HG03139 (cell line): ENCODE measurements at regions not wholly inside any gene's neighbourhood (a gene's known extent, or its start where the extent isn't known, plus 50 kb on each side); places are given as distances from the start of the nearest gene placed in this dataset.

Source experiments
- ATAC-seq: cut with Tn5 transposase; IDR thresholded peaks from one replicate; pipeline ENCODE4 v1.9.1; 2021; ENCODE audit not compliant: unreplicated experiment

DNA sequence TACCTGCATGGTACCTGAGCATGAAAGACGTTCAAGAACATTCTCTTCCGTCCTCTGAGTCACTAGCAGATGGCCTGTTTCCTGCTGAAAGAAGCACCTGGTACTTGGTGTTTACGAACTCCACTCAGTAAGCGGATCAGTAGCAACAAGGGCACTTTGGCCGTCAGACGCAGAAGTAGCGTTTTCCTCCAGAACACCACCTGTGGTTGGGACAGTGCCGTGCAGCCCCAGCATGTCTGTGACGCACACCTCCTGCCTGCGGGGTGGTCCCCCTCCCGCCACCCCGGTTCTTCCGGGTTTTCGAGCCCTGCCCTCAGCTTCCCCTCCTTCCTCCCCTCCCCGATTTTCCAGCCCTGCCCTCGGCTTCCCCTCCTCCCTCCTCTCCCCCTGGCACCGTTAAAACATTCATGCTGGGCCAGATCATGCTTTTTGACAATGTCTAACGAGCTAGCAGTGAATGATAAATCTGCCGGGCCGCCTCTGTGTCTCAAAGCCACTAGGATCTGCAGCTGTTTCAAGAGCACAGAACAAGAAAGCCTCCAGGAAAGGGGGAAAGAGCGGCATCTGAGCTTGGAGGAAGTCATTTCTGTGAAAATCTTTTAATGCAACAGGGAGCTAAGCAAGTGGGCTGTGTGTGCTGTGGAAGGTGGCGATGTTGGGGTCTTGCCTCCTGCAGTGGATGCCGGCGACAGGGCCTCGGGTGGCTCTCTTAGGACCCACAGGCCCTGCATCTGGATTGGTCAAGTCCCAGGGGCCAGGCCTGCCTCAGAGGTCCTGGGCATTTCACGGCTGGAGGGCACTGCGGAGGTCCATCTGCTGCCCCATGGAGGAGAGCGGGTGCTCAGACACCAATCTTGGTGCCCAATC lies 207.9 kb downstream of the ERMARD start:
- peak; percentile 67 for ATAC-seq

DNA sequence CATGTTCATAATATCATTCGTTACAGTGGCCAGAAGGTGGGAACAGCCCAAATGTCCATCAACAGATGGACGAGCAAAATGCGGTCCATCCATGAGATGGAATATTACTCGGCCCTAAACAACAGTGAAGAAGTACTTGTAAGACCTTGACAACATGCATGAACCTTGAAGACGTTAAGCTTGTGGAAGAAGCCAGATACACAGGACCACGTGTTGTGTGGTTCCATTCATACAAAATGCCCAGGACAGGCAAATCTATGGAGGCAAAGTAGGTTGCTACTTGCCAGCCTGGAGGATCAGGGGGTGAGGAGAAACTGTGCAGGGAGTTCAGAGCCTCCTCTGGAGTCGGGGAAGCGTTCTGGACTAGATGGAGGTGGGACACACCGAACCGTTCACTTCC lies 207.1 kb downstream of the ERMARD start:
- ATAC-seq: no peak

DNA sequence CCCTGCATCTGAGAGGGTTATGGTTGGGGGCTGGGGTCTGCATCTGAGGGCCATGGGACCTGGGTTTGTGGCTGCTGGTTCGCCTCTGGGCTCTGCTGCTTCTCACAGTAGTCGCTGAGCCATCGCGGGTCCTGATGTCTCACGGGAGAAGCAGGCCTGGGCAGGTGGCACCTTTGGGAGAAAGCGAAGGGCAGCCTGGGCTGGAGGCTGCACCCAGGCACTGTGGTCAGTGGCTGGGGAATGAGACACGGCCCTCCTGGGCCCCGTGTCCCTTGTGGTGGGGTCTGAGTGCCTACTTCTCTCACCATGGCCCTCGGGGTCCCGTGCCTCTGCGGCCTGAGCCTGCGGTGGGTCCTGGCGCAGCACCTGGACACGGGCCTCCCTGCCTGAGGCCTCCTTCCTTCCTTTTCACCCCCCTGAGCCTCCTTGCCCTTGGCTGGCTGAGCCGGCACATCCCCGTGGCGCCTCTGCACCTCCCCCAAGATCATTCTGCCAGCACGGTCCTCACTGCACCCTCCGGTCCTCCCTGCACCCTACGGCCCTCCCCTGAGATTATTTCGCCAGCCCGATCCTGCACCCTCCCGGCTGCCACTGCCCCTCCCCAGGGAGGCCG lies 206.0 kb downstream of the ERMARD start:
- ATAC-seq: no peak

DNA sequence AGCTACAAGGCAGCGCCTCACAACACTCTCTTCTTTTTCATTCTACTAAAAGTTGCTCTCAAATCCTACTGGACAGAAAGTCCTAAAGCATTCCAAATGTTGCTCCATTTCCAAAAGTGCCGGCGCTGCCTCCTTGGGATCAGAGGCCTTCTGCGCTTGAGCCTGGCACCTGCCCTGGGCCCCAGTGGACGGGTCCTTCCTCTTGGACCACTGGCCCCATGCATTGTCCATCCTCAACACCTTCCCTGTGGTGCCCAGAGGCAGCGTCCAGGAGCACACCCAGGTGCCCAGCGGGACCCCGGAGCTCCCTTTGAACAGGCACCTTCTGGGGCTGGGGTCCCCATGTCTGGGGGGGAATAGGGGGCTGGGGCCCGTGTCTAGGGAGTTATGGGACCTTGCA lies 205.2 kb downstream of the ERMARD start:
- no peak for ATAC-seq

DNA sequence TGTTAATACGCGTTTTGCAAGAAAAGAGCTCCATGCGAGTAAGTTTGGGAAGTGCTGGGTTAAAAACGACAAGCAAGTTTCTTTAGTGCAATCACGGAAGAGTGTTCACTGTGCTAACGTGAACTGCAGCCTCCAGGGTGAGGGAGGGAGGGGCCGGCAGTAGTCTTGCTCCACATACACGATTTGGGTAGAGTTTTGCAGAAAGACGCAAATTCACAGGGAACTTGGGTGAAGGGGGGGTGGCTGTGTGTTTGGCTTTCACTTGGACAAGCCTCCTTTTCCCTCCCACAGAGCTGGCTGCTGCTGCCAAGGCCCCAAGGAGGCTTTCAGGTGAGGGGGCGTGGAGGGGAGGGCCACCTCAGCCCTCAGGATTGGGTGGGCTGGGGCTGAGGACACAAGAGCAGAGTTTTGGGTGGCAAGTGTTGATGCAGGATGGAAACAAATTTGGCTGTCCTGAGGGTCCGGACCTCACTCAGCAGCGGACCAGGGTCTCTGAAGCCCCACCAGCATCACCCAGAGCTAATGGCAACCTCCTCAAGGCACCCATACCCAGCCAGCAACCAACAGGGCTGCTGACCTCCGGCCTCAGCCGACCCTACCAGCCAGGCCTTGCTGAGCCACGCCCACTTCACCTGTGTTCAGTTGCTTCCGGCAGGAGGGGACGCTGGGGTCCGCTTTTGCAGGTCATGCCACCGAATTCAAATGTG lies 204.5 kb downstream of the ERMARD start:
- no peak for ATAC-seq

DNA sequence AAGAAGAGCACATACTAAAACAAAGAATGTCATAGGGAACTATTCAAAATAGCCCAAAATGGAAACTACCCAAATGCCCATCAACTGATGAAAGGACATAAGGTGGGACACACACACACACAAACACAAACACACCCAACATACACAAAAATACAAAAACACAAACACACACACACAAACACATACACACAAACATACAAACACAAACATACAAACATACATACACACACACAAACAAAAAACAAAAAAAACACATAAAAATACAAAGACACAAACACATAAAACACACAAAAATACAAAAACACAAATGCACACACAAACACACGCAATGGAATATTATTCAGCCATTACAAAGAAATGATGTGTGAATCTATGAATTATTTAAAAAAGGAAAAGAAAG lies 203.6 kb downstream of the ERMARD start:
- no peak for ATAC-seq

DNA sequence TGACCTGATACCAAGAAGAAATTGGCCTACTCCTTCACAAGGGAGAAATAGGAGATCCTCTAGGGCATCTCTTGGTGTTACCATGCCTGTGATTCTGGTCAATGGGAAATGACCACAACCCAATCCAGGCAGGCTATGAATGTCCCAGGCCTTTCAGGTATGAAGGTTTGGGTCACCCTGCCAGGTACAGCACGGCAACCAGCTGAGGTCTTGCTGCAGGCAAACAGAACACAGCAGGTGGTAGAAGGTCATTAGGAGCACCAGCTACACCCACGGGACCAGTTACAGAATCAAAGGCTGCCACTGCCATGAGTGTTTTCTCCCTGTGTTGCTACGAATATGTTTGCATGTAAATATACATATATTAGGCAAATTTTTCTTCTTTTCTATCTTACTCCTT lies 202.3 kb downstream of the ERMARD start:
- ATAC-seq: no peak

DNA sequence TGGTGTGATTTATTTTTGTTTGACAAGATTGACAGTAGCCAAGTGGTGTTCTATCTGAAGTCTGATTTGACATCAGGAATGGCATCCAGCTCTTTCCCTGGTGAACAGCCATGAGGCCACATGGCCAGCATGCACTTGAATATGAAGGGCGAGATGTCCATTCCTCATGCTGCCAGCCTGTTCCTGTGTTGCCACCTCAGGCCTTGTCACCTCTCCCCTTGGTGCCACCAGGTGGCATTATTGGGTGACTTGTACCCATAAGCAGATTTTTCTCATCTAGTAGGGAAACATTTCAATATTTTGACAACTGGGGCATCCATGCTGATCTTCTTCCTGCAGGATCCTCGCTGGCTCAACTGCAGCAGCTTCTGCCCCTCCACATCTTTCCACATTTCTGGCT lies 199.1 kb downstream of the ERMARD start:
- ATAC-seq: no peak

DNA sequence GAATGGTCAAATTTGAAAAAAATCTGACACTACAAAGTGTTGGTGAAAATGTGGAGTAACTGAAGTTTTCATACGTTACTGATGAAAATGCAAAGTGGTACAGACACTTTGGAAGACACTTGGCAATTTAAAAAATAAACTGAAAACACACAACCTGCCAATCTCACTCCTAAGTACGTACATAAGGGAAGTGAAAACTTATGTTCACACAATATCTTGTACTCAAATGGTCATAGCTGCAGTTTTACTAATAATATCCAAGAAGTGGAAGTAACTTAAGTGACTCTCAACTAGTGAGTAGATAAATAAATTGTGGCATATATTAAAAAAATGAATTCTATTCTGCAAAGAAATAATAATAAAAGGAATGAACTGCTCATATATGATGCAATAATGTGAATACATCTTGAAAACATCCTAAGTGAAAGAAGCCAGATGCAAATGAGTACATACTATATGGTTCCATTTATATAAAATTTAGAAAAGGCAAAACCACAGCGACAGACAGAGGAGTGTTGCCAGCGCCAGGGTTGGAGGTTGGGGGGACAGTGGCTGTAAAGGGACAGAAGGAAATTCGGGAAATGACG lies 198.2 kb downstream of the ERMARD start:
- no peak for ATAC-seq

DNA sequence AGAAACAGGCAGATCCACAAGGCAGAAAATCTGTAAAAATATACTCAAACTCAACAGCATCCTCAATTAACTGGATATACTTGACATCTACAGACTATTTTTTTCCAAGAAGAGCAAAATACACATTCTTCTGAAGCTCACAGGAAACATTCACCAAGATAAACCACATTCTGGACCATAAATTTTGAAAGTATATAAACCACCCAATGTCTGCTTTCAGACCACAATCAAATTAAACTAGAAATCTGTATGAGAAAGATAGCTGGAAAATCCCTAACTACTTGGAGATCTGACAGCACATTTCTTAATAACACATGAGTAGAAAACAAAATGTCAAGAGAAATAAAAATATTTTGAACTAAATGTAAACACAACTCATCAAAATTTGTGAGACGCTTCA lies 195.5 kb downstream of the ERMARD start:
- ATAC-seq: no peak

DNA sequence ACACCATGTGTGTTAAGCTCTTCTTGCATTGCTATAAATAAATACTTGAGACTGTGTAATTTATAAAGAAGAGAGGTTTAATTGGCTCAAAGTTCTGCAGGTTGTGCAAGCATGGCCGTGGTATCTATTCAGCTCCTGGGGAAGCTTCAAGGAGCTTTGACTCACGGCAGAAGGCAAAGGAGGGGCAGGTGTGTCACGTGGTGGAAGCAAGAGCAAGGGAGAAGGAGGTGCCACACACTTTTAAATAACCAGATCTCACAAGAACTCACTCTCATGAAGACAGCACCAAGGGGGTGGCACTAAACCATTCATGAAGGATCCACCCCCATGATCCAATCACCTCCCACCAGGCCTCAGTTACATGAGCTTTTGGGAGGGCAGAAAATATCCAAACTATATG lies 193.7 kb downstream of the ERMARD start:
- ATAC-seq: no peak

DNA sequence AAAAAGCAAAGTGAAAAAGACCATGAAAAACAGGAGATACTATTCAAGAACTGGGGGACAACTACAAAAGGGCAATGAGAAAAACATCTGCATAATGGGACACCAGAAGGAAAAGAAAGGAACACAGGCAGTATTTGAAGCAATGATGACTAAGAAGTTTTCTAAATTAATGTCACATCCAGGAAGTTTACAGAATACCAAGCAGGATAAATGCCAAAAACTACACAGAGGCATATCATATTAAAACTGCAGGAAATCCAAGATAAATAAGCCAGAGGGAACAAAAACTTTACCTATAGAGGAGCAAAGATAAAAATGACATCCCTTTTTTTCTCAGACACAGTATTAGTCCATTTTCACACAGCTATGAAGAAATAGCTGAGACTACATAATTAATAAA lies 193.0 kb downstream of the ERMARD start:
- ATAC-seq: no peak

DNA sequence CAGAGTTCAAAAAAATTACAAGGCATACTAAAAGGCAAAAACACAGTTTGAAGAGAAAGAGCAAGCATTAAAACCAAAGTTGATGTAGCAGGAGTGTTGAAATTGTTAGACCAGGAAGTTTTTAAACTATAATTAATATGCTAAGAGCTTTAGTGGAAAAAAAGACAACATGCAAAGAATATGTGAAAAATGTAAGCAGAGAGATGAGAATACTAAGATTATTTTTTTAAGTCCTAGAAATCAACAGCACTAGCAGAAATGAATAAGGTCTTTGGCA lies 192.6 kb downstream of the ERMARD start:
- ATAC-seq: no peak

DNA sequence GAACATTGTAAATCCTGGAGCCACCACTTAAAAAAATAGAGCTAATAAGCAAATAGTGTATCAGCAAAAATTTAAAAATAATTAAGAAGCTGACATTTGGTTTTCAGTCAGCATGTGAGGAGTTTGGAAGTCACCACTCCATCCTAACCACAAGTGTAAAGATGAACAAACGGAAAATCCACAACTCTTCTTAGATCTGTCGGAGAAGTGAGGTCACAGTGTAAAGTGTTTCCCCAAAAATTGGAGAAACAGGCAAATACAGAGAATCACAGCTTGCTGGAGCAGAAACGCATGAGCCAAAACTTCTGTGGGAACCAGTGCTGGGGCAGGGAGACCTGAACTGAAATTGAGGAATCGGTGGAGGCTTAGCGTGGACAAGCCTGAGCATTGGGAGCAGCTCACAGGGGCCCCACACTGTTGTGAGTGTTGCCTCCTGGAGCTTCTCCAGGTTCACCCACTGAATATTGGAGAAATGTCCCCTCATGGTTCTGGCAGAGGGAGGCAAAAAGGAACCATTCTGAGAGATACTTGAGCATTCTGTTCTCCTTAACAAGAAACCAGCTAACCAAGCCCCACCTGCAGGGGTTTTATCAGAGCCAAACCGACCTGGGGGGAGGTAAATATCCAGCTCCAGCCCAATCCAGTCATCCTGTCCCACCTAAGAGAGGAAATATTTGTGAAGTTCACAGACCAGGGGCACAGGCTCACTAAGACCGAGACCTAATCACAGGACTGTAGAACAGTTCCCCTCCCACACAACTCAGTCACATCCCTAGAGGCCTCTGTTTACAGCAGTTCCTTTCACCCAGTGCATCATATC lies 192.0 kb downstream of the ERMARD start:
- no peak for ATAC-seq

DNA sequence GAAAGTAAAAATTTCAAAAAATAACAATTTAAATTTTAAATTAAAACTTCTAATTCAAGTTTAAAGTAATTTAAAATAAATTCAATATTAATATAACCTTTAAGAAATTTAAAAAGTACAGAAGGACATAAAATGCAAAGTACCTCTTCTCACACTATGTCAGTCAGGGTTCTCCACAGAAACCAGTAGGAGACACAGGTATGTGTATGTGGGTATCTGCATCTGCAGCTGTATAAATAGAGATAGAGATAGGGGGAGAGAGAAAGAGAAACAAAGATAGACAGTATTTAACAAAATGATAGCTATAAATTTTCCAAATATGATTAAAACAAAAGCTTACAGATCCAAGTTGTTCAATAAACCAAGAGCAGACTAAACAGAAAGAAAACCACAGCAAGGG lies 190.8 kb downstream of the ERMARD start:
- ATAC-seq: no peak

DNA sequence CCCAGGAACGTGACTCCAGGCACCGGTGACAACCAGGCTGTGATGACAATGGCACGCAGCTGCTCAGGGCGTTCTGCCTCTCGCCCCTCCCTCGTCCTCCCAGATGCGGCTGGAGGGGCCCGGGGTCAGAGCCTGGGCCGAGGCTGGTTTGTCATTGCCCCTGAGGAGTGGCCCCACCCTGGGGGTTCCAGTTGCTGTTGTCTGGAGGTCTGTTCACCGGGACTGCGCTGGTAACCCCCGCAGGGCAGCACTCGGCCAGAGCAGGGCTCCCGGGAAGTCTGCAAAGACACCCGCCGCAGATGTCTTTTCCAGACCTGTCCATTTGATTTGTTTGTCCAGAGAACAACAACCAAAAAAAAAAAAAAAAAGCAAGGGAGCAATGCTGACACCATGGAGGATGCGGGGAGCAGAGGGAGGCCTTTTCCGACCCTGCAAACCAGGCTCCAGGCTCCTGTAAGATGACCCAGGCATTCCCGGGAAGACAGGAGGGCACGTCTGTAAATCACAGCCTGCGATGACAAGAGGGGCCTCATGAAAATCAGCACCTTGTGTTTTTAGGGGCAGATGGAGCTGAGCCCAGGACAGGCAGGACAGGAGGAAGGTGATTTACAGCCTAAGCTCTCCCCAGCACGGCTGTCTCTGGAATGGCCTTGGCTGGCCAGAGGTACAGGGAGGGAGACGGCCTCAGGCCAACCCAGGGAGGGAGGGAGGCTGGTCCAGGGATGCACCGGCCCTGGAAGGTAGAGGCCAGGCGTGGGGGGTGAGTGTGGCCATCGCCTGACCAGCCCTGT lies 189.3 kb downstream of the ERMARD start:
- ATAC-seq: no peak

DNA sequence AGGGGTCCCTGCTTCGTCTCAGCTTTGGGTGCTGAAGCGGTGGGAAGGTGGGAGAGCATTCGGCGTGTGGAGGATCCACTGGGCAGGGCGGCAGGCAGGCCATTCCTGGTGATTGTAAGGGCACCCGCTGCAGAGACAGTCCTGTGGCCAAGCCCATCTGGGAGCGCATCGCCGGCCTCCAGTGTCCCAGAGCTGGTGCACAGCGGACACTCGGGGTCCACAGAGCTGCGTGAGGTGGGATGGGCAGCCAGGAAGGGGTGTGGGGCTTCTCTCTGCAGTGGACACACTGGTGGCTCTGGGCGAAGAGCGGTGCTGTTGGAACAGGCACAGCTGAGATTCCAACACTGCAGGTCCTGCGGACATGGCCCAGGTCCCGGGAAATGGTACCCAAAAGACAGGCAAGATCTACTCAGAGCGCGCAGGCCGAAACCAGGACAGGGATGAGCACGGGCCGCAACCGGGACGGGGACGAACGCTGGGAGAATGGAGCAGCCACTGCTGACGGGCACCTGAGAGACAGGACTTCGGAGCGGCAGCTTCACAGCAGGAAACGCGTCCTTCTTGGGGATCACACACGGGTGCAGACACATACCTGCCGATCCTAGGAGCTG lies 188.2 kb downstream of the ERMARD start:
- no peak for ATAC-seq

DNA sequence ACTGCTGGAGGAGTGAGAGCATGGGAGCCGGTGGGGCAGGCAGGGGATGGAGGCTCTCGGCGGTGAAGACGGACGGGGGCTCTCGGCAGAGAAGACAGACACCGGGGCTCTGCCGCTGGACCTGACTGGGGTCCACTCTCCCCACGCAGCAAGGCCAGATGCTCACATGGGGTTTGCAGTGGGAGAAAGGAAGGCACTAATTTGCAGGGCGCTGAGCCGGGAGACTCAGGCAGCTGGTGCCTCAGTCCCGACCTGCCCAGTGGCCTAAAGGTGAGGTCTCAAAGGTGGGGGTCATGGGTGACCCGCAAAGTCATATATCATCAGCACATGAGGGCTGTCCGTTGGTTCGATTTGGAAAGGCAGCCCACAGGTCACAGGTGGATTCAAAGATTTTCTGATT lies 187.3 kb downstream of the ERMARD start:
- no peak for ATAC-seq

DNA sequence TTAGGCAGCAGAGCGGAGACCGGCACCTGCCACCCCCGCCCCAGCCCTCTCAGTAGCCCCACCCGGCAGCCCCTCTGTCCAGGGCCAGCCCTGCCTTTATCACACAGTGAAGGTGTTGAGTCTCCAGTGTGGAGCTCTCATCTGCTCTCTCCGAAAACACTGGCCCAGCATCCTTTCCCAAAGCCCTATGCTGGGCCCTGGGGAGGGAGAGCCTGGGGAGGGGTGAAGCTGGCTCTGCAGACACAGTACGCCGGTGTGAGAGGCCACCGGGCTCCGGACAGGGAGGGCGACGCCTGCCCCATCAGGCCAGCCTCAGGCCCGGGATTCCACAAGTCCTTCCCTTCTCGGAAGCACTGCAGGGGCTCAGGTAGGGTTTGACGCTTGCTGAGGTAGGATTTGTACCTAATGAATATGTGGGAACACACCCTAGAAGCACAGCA lies 186.9 kb downstream of the ERMARD start:
- no peak for ATAC-seq
